WTC11 (cell line): ENCODE measurements at regions not wholly inside any gene's neighbourhood (a gene's known extent, or its start where the extent isn't known, plus 50 kb on each side); places are given as distances from the start of the nearest gene placed in this dataset.

Experiments
- NFYB ChIP-seq: sonication (generic); formaldehyde crosslinking; conservative IDR thresholded peaks from 2 replicates; pipeline ENCODE4 v1.8.0; 2022; ENCODE audit warnings: low read depth, missing genetic modification reagents
- TF ChIP-seq, protein P1 (sequence below): fragments of 200-600 bp; IDR thresholded peaks from 2 replicates; pipeline ENCODE4 v1.8.0; 2022; ENCODE audit warnings: antibody characterized with exemption

DNA sequence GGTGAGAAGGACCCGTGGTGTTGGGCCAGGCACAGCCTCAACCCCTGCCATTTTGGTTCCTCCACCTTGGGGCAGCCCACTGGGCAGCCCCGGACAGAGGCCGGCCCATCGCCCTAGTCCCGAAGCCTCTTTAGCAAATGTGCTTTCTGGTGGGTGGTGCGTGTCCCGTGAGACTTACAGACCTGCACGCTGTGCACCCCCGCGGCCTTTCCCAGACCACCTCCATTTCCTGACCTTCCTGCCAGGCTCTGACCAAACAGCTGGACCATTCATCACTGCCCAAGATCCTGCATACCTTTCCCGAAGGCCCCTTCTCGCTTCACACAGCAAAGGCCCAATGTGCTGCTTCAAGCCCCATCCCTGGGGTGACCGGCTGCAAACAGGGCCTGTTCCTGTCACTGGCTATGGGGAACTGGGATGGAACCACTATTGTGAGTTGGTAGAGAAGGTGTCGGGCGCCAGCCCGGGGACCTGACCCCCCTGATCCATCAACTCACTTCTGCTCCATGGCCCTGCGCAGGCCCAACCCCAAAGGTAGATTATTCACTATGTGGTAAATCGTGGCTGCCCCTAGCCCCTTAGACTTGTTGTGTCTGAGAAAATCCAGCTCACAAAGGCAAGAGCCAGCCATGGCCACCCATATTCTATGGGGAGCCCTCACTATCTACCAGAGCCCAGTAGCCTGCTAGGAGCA lies 341.0 kb downstream of the EIPR1 start:
- TF ChIP-seq NFYB (CRISPR knock-in tag): no peak
- TF ChIP-seq, protein P1, sequence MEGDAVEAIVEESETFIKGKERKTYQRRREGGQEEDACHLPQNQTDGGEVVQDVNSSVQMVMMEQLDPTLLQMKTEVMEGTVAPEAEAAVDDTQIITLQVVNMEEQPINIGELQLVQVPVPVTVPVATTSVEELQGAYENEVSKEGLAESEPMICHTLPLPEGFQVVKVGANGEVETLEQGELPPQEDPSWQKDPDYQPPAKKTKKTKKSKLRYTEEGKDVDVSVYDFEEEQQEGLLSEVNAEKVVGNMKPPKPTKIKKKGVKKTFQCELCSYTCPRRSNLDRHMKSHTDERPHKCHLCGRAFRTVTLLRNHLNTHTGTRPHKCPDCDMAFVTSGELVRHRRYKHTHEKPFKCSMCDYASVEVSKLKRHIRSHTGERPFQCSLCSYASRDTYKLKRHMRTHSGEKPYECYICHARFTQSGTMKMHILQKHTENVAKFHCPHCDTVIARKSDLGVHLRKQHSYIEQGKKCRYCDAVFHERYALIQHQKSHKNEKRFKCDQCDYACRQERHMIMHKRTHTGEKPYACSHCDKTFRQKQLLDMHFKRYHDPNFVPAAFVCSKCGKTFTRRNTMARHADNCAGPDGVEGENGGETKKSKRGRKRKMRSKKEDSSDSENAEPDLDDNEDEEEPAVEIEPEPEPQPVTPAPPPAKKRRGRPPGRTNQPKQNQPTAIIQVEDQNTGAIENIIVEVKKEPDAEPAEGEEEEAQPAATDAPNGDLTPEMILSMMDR: no peak
